LoVo (cell line): ENCODE measurements at regions not wholly inside any gene's neighbourhood (a gene's known extent, or its start where the extent isn't known, plus 50 kb on each side); places are given as distances from the start of the nearest gene placed in this dataset.

Experiments
- DNase-seq: peaks from one replicate; pipeline ENCODE4 v3.0.0-alpha.2; 2016; ENCODE audit warnings: low spot score

GRCh38 chr1:38571726-38572125, 287.8 kb downstream of the RRAGC start:
- DNase-seq, result no peak

DNA sequence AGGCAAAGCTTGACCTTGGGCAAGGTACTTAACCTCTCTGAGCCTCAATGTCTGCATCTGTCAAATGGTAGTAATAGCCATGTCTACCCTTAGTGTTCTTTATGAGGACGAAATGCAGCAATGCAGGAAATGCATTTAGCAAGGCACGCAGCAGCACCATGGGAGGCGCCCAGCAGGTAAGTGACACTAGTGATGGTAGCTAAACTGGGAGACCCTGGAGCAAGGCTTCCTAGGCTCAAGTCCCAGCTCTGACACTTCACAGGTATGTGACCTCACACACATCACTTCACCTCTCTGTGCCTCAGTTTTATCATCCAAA, 289.0 kb downstream of the RRAGC start:
- no peak for DNase-seq

- DNase-seq, result no peak
These were observed 289.5 kb downstream of the RRAGC start for GRCh38 chr1:38569932-38570656.

DNA sequence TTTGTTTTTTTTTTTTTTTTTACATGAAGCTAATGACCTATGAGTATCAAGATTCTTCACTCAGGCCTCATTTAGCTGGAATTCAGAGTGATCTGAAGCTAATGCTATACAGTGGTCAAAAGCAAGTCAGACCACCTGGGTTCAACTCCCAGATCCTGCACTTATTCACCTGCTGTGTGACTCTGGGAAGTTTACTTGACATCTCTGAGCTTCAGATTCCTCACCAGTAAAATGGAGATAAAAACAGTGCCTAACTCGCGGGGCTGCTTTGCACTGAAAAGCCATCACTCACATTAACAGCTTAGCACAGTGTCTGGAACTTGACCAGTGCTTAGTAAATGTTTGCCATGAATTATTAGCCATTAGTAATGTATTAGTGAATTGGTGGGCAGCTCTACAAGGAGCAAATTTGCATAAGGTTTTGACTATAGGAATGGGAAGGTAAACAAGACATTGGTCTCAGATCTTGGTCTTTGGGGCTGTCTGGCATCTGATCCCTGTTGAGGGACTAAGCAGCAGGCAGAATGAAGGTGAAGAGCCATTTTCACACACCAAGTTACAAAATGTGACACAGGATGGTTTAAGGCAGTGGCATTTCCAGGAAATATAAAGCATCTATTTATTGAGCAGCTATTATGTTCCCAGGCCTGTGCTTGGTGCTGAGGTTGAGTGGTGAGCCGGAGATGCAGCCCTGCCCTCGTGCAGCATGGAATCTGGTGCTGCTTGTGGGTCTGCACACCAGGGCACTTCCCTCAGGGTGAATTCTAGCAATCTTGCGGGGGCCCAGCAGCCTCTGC, 291.3 kb downstream of the RRAGC start:
- no peak for DNase-seq

- DNase-seq, result no peak
These were observed 292.2 kb downstream of the RRAGC start for GRCh38 chr1:38567401-38567800.

DNA sequence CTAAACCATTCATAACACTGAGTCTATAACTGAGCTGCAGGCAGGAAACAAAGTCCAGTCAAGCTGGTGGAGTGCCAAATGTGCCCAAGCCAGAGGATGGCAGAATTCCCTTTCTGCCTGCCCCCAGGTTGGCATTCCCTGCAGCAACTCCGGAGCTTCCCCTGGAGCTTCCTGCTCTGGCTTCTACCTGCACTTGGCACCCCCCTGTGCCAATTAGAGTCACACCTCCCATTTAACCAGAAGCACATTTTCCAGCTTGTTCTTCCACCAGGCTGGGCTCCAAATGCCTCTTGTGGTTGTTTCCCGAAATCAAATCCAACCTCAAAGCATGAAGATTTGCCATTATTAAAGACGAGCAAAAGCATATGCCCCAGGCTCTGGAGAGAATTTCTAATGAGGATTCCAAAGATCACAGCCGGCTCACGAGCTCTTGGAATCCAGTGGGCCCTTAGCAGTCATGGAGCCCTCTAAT, 294.5 kb downstream of the RRAGC start:
- no peak for DNase-seq

GRCh38 chr1:38563942-38564735, 295.4 kb downstream of the RRAGC start:
- DNase-seq, result no peak

GRCh38 chr1:38561725-38562124, 297.8 kb downstream of the RRAGC start:
- no peak for DNase-seq

DNA sequence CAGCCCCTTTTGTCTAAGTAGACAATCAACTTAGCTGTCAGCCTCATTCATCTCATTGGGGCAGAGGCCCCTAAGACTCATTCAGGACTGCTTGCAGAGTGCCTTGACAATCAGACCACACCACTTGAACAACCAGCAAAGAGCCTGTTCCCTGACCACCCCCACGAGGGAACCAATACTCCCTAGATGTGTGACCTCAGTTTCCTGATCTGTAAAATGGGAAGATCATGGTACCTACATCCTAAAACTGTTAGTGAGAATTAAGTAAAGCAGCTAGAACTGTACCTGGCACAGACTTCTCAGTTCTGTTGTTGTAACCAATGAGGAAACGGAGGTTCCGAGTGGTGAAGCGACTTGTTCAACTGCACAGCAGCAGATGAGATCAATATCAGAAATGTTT, 298.5 kb downstream of the RRAGC start:
- DNase-seq, result no peak

GRCh38 chr1:38560457-38560856, 299.1 kb downstream of the RRAGC start:
- DNase-seq, result no peak

DNA sequence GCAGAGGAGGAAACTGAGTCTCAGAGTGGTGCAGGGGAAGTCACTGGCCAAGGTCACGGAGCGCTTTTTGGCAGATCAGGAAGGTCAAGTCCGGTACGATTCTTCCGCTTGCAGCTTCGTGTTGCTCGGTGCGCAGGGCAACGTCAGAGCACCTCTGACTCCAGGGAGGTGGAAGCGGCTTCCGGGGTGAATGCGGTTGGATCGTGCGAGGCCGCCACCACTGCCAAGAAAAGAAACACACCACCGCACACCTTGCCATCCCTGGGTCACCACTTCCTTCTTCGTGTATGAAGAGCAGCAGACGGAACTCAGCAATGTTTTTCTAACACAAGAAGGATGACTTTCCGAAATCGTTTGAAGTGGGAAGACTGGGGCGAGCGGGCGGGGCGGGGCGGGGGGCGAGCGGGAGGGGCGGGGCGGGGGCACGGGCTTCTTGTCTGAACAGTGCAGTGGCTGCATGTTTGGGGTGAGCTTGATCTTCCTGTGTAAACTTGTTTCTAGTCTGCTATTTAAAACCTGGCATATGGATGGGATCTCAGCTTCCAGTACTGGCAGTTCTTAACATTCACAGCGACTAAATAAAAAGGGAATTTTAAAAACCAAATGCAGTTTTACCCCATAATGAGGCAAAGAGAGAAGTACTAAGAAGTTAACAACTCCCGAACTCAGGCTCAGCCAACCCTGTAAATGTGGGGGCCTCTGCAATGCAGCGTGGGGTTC, 300.0 kb downstream of the RRAGC start:
- DNase-seq, result no peak

GRCh38 chr1:38558500-38559445, 300.8 kb downstream of the RRAGC start:
- no peak for DNase-seq

DNA sequence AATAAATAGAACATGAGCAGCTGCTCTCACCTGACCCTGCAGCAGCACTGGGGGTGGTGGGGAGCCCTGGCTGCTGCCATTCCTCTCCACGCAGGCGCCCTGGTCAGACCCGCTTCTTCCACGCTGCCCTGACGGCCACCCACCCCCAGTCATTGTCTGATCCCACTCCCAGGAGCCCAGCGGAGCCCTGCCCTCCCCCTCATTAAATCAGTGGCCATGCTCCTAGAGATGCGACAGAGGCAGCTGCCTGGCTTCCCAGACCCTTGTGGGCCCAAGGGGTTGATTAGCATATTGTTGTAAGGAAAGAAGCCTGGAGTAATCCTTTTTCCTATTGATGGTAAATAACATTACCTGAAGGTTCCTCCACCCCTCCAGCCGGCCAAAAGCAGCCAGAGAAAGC, 301.5 kb downstream of the RRAGC start:
- DNase-seq, result no peak

- DNase-seq, result no peak
These were observed 304.0 kb downstream of the RRAGC start for GRCh38 chr1:38555594-38555993.

DNA sequence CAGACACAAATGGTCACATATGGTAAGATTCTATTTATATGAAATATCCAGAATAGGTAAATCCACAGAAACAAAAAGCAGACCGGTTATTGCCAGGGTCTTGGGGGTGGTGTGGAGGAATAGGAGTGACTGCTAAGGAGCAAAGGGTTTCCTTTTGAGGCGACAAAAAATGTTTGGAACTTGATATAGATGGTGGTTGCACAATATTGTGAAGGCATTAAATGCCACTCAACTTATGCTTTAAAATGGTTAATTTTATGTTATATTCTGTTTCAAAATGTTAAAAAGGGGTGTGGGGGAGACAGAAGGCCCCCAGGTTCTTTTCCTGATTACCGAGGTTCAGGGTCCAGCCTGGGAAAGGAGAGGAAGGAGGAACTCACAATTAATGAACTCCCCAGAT, 304.4 kb downstream of the RRAGC start:
- DNase-seq, result no peak

GRCh38 chr1:38551318-38552307, 308.0 kb downstream of the RRAGC start:
- DNase-seq, result no peak

DNA sequence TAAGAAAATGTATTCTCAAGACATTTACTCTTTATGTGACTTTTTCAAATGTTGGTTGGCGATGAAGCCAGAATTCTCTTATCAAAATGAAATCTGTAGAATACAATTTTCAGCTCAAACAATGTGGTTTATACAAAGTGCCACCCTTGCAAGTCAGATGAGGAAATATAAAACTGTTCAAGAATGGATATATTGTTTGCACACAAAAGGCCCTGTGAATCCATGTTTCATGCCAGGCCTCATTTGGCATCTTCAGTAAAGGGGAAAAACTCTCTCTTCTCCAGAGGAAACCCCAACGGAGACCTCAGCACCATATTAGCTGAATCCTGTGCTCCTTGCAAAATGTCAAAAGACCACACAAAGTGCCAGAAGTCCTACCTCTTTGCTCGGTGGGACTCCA, 310.4 kb downstream of the RRAGC start:
- DNase-seq, result no peak

- DNase-seq, result no peak
These were observed 312.3 kb downstream of the RRAGC start for GRCh38 chr1:38547321-38547720.

DNA sequence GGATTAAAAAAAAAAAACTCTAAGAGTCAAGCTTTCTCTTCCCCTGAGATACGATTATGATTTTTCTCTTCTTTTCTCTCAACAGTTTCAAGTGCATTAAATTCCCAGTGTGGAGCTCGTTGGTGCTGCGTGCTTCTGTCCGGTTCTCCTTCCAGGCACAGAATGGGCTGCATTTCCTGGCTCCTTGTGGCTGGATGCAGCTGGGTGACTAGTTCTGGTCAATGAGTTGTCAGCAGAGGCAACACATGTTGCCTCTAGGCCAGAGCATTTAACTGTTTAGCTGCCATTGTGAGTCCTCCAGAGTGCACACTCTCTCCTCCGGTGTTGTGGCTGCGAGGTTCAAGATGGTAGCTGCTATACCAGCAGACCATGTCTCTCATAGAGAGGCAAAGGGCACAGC, 312.9 kb downstream of the RRAGC start:
- DNase-seq, result no peak

DNA sequence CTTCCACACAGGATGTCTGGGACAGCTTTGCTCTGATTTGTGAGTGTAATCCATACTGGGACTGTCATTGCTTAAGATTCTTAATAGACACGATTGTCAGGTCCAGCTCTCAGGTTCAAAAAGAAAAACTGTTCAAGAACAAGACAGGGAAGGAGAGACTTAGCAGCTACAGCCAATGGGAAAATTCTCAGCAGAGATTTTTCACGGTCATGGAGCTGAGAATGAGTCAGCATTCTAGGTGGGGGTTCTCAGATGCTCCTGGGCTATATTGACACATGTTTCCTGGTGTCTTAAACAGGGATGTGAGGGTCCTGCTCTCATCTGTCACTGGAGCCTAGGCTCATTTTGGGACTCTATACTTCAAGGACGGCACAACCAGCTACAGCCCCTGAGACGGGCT, 318.3 kb downstream of the RRAGC start:
- DNase-seq, result no peak
